B cell (primary cell): ENCODE measurements at regions not wholly inside any gene's neighbourhood (a gene's known extent, or its start where the extent isn't known, plus 50 kb on each side); places are given as distances from the start of the nearest gene placed in this dataset.

ENCODE experiments used
- ATAC-seq: fragments of 200-7000 bp; cut with Tn5 transposase; one replicate; pipeline ENCODE4 v1.10.0; 2021; ENCODE audit warnings: low read depth, mild to moderate bottlenecking, moderate number of reproducible peaks, moderate library complexity
- CTCF ChIA-PET: fragments of 350-600 bp; sonication (Branson Sonifier 250); formaldehyde crosslinking; loops from one replicate; lab custom pipeline; 2021; ENCODE audit warnings: antibody characterized with exemption, inconsistent platforms; lab: Charles Lee
- POLR2A ChIA-PET: fragments of 350-600 bp; sonication (Branson Sonifier 250); formaldehyde crosslinking; loops from one replicate; lab custom pipeline; 2021; ENCODE audit warnings: antibody characterized with exemption; lab: Charles Lee
- DNase-seq: peaks from one replicate; pipeline ENCODE4 v3.0.0; 2013
- H2AFZ ChIP-seq: 2 replicates; pipeline ENCODE4 v1.6.1; 2012; ENCODE audit warnings: mild to moderate bottlenecking, low read depth, low read length; ENCODE audit not compliant: insufficient read depth, poor library complexity, severe bottlenecking
- H3K27ac ChIP-seq, 2 donors: 1 replicate in 1 of 2; 2 replicates in 1 of 2; pipeline ENCODE4 v1.5.1; 2012 to 2013; ENCODE audit warnings: low read length in 2 of 2, mild to moderate bottlenecking in 2 of 2, moderate library complexity in 1 of 2
- H3K27me3 ChIP-seq, 4 experiments: fragments of 200-600 bp in 1 of 4; sonication (generic) in 1 of 4; replicated peaks in 1 of 4; 1 replicate in 2 of 4; 2 replicates in 2 of 4; pipeline versions ENCODE4 v1.6.1 to v1.7.0; 2013 to 2016; ENCODE audit warnings: low read length in 3 of 4, mild to moderate bottlenecking in 2 of 4, mixed read lengths in 1 of 4, moderate library complexity in 1 of 4; ENCODE audit not compliant: insufficient read depth in 4 of 4, control insufficient read depth in 3 of 4; ENCODE audit errors: control extremely low read depth in 1 of 4
- H3K36me3 ChIP-seq, 2 experiments: replicated peaks in 1 of 2; 1 replicate in 1 of 2; 2 replicates in 1 of 2; pipeline versions ENCODE4 v1.6.1 to v1.7.1; 2013; ENCODE audit warnings: low read length in 1 of 2; ENCODE audit not compliant: insufficient read depth in 2 of 2, control insufficient read depth in 1 of 2; ENCODE audit errors: control extremely low read depth in 1 of 2, extremely low read depth in 1 of 2
- H3K4me1 ChIP-seq, 2 donors: fragments of 200-600 bp in 1 of 2; sonication (generic) in 1 of 2; 1 replicate in 1 of 2; 2 replicates in 1 of 2; pipeline versions ENCODE4 v1.5.1 to v1.6.1; 2013 to 2017; ENCODE audit warnings: low read length in 2 of 2; ENCODE audit not compliant: control insufficient read depth in 2 of 2, insufficient read depth in 2 of 2
- H3K4me2 ChIP-seq: replicated peaks from 2 replicates; pipeline ENCODE3; 2012; ENCODE audit warnings: mild to moderate bottlenecking, low read depth, low read length; ENCODE audit not compliant: poor library complexity, severe bottlenecking
- H3K4me3 ChIP-seq, 5 experiments: fragments of 200-600 bp in 1 of 5; sonication (generic) in 1 of 5; 1 replicate in 3 of 5; 2 replicates in 2 of 5; pipeline versions ENCODE4 v1.5.1 to v1.7.0; 2011 to 2016; ENCODE audit warnings: low read length in 4 of 5, mild to moderate bottlenecking in 4 of 5, low read depth in 2 of 5, control low read depth in 1 of 5, moderate library complexity in 1 of 5; ENCODE audit not compliant: insufficient read depth in 1 of 5; ENCODE audit errors: control extremely low read depth in 1 of 5, extremely low read depth in 1 of 5
- H3K79me2 ChIP-seq: fragments of 200-600 bp; sonication (generic); one replicate; pipeline ENCODE4 v1.6.0; 2016; ENCODE audit warnings: low read length; ENCODE audit not compliant: control insufficient read depth, insufficient read depth
- H3K9ac ChIP-seq: fragments of 200-600 bp; sonication (generic); 2 replicates; pipeline ENCODE4 v1.6.1; 2017; ENCODE audit warnings: mild to moderate bottlenecking, low read length, moderate library complexity
- H3K9me3 ChIP-seq, 3 donors: one replicate each; pipeline versions ENCODE4 v1.6.1 to v1.7.1; 2013; ENCODE audit warnings: low read length in 2 of 3; ENCODE audit not compliant: control insufficient read depth in 2 of 3, insufficient read depth in 1 of 3; ENCODE audit errors: control extremely low read depth in 1 of 3
- H4K20me1 ChIP-seq: 2 replicates; pipeline ENCODE4 v1.6.0; 2012; ENCODE audit warnings: mild to moderate bottlenecking, low read length; ENCODE audit not compliant: insufficient read depth, control insufficient read depth, poor library complexity, severe bottlenecking
- H3K27ac Mint-ChIP-seq: one replicate; pipeline ENCODE4 v1.8.0; 2021; ENCODE audit warnings: mixed read lengths
- H3K27me3 Mint-ChIP-seq: one replicate; pipeline ENCODE4 v1.8.0; 2021; ENCODE audit warnings: mixed read lengths
- H3K4me1 Mint-ChIP-seq: one replicate; pipeline ENCODE4 v1.8.0; 2021; ENCODE audit warnings: mixed read lengths
- H3K4me3 Mint-ChIP-seq: one replicate; pipeline ENCODE4 v1.8.0; 2021; ENCODE audit warnings: mixed read lengths
- H3K9me3 Mint-ChIP-seq: one replicate; pipeline ENCODE4 v1.8.0; 2022; ENCODE audit warnings: mixed read lengths; ENCODE audit not compliant: insufficient read depth
- EZH2 ChIP-seq: IDR thresholded peaks from 2 replicates; pipeline ENCODE4 v1.6.1; 2012; ENCODE audit warnings: borderline replicate concordance, low read depth, mild to moderate bottlenecking, moderate library complexity, low read length; ENCODE audit not compliant: insufficient read depth, poor library complexity, severe bottlenecking
- WGBS: methylation state at CpG from one replicate; pipeline ENCODE4 v1.1.5; 2013; ENCODE audit warnings: missing lambda C conversion rate; ENCODE audit not compliant: insufficient coverage; 5-methylcytosine and 5-hydroxymethylcytosine counted together
- intact Hi-C: fragments of 100-400 bp; cut with micrococcal nuclease; formaldehyde crosslinking; loops from one replicate; pipeline ENCODE4 v1.10.0; 2022
- TF ChIP-seq, protein P1 (sequence below): fragments of 200-600 bp; IDR thresholded peaks from one replicate; pipeline ENCODE4 v1.8.0; 2022; ENCODE audit warnings: antibody characterized with exemption, mild to moderate bottlenecking

DNA sequence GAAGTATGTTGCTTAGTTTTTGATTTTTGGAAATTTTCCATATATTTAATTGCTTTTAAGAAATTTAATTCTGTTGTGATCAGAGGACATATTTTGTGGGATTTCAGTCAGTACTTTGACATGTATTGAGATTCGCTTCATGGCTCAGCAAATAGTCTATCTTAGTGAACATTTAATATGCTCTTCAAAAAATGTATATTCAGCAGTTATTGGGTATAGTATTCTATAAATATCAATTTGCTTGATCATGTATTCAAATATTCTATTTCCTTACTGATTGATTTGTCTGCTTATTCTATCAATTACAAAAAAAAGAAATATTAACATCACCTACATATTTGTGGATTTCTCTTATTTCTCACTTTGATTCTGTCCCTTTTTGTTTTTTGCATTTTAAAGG, 79.5 kb upstream of the HAND1 start:
- DNase-seq (no peak), ATAC-seq (no peak)
- peaks cover 0 to 8% (median 1%) of the 10 kb centered on the region in 4 experiments for H3K27me3 ChIP-seq
- H2AFZ ChIP-seq = no peak overlapping the region
- Mint-ChIP-seq H3K27me3 (peaks cover 22% of the 10 kb centered on the region), H3K27ac (no peak overlapping the region), H3K4me3 (no peak overlapping the region), H3K4me1 (no peaks in the 10 kb centered on the region), H3K9me3 (peaks cover 5% of the 10 kb centered on the region)
- no peaks in the 10 kb centered on the region for H4K20me1 ChIP-seq
- POLR2A ChIA-PET = no interaction called here
- intact Hi-C loops = no loop called here
- H3K9ac ChIP-seq = no peak overlapping the region
- TF ChIP-seq, protein P1, sequence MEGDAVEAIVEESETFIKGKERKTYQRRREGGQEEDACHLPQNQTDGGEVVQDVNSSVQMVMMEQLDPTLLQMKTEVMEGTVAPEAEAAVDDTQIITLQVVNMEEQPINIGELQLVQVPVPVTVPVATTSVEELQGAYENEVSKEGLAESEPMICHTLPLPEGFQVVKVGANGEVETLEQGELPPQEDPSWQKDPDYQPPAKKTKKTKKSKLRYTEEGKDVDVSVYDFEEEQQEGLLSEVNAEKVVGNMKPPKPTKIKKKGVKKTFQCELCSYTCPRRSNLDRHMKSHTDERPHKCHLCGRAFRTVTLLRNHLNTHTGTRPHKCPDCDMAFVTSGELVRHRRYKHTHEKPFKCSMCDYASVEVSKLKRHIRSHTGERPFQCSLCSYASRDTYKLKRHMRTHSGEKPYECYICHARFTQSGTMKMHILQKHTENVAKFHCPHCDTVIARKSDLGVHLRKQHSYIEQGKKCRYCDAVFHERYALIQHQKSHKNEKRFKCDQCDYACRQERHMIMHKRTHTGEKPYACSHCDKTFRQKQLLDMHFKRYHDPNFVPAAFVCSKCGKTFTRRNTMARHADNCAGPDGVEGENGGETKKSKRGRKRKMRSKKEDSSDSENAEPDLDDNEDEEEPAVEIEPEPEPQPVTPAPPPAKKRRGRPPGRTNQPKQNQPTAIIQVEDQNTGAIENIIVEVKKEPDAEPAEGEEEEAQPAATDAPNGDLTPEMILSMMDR = no peak
- TF ChIP-seq EZH2 = no peak
- no peaks in the 10 kb centered on the region for H3K36me3 ChIP-seq
- no peak overlapping the region for H3K27ac ChIP-seq
- H3K4me1 ChIP-seq = no peaks in the 10 kb centered on the region
- no peak overlapping the region for H3K4me3 ChIP-seq
- peaks cover 0 to 11% (median 7%) of the 10 kb centered on the region in 3 donors for H3K9me3 ChIP-seq
- WGBS = no CpG with 5 or more reads among the region's 1 CpG
- H3K79me2 ChIP-seq = no peaks in the 10 kb centered on the region
- H3K4me2 ChIP-seq = no peak overlapping the region
- CTCF ChIA-PET = no interaction called here

DNA sequence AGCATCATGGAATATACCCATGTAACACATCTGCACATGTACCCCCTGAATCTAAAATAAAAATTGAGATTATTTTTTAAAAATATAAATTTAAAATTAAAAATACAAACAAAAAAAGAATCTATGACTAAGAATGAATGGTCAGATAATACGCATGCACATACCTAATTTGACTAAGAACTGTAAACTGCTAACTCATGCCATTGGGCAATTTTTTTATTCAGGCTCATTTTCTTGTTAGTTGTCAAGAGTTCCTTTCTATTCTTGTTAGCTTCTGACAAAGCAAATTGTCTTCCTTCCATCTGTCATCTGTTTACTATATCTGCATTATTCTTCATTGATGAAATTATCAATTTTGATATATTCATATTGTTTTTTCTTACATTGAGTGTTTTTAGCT, 69.5 kb upstream of the HAND1 start:
- ChIA-PET POLR2A (no interaction called here), CTCF (interaction anchor here (0.6 kb wide), 1 partner anchor 22 kb away, joined by 3 read pairs; no protein-coding TSS in a partner anchor)
- TF ChIP-seq, protein P1 = no peak
- TF ChIP-seq EZH2 = no peak
- Histone ChIP-seq H4K20me1 (no peaks in the 10 kb centered on the region), H3K4me1 (no peaks in the 10 kb centered on the region), H3K4me2 (no peak overlapping the region), H3K79me2 (no peaks in the 10 kb centered on the region), H3K27me3 (no peaks in the 10 kb centered on the region), H3K9me3 (no peaks in the 10 kb centered on the region), H3K36me3 (no peaks in the 10 kb centered on the region), H3K27ac (no peak overlapping the region), H2AFZ (no peak overlapping the region), H3K9ac (no peak overlapping the region), H3K4me3 (no peak overlapping the region)
- ATAC-seq (no peak), DNase-seq (no peak)
- Mint-ChIP-seq H3K27ac (no peak overlapping the region), H3K4me3 (no peak overlapping the region), H3K27me3 (peaks cover 18% of the 10 kb centered on the region), H3K4me1 (no peaks in the 10 kb centered on the region), H3K9me3 (no peaks in the 10 kb centered on the region)
- intact Hi-C loops = no loop called here
- no CpG with 5 or more reads among the region's 1 CpG for WGBS
